H1 (cell line): ENCODE measurements at regions not wholly inside any gene's neighbourhood (a gene's known extent, or its start where the extent isn't known, plus 50 kb on each side); places are given as distances from the start of the nearest gene placed in this dataset.

Experiments
- CTCF ChIA-PET: fragments of 300-600 bp; sonication (Branson Sonifier 250); formaldehyde crosslinking; loops from one replicate; lab custom pipeline; 2021; ENCODE audit not compliant: partially characterized antibody; lab: Charles Lee
- POLR2A ChIA-PET: fragments of 300-600 bp; sonication (Branson Sonifier 250); formaldehyde crosslinking; loops from one replicate; lab custom pipeline; 2021; ENCODE audit warnings: inconsistent platforms; ENCODE audit not compliant: partially characterized antibody; lab: Charles Lee
- DNase-seq, 2 experiments: peaks; one replicate each; pipeline versions ENCODE4 v3.0.0 to v3.0.0-alpha.2; 2010 to 2022; ENCODE audit warnings: low spot score in 2 of 2, low read depth in 1 of 2, mixed read lengths in 1 of 2
- FAIRE-seq: peaks from 2 replicates; lab custom pipeline; 2011; peaks lifted over from hg19 to GRCh38; lab: Jason Lieb, UNC
- H2AFZ ChIP-seq: 2 replicates; pipeline ENCODE4 v1.8.1; 2012; ENCODE audit warnings: low read length, inconsistent platforms
- H2AK5ac ChIP-seq: 2 replicates; pipeline ENCODE4 v1.6.1; 2013; ENCODE audit warnings: low read depth, low read length
- H2BK120ac ChIP-seq: replicated peaks from 2 replicates; pipeline ENCODE3; 2013; ENCODE audit warnings: low read depth, low read length, inconsistent platforms
- H2BK12ac ChIP-seq: 2 replicates; pipeline ENCODE4 v1.6.1; 2013; ENCODE audit warnings: low read depth, low read length
- H2BK15ac ChIP-seq: 2 replicates; pipeline ENCODE4 v1.6.1; 2013; ENCODE audit warnings: low read length
- H2BK20ac ChIP-seq: 2 replicates; pipeline ENCODE4 v1.6.1; 2013; ENCODE audit warnings: low read length
- H2BK5ac ChIP-seq: 2 replicates; pipeline ENCODE4 v1.6.1; 2013; ENCODE audit warnings: low read depth, low read length
- H3K14ac ChIP-seq: 2 replicates; pipeline ENCODE4 v1.6.1; 2013; ENCODE audit warnings: inconsistent platforms; ENCODE audit not compliant: insufficient read length
- H3K18ac ChIP-seq: 2 replicates; pipeline ENCODE4 v1.6.1; 2013; ENCODE audit warnings: low read length; ENCODE audit errors: extremely low read depth
- H3K23ac ChIP-seq: 2 replicates; pipeline ENCODE4 v1.6.1; 2013; ENCODE audit warnings: inconsistent platforms; ENCODE audit not compliant: insufficient read length
- H3K23me2 ChIP-seq: 2 replicates; pipeline ENCODE4 v1.6.1; 2013; ENCODE audit warnings: low read depth, low read length
- H3K27ac ChIP-seq: 2 replicates; pipeline ENCODE4 v1.6.1; 2011; ENCODE audit warnings: low read depth, low read length, inconsistent platforms
- H3K27me3 ChIP-seq, 4 experiments: replicated peaks in 1 of 4; 1 replicate in 1 of 4; 2 replicates in 3 of 4; pipeline versions ENCODE4 v1.6.1 to v1.8.1; 2011 to 2013; ENCODE audit warnings: low read length in 3 of 4, mild to moderate bottlenecking in 3 of 4, inconsistent platforms in 2 of 4, mixed read lengths in 2 of 4, moderate library complexity in 1 of 4; ENCODE audit not compliant: control insufficient read depth in 3 of 4, insufficient read depth in 3 of 4; ENCODE audit errors: extremely low read depth in 1 of 4
- H3K36me3 ChIP-seq, 4 experiments: 2 replicates each; pipeline versions ENCODE4 v1.6.1 to v1.8.1; 2011 to 2013; ENCODE audit warnings: mild to moderate bottlenecking in 4 of 4, low read length in 3 of 4, moderate library complexity in 2 of 4, control low read depth in 1 of 4, inconsistent platforms in 1 of 4; ENCODE audit not compliant: insufficient read depth in 4 of 4, control insufficient read depth in 2 of 4
- H3K4ac ChIP-seq: replicated peaks from 2 replicates; pipeline ENCODE3; 2013; ENCODE audit warnings: low read length, low read depth, mixed read lengths, inconsistent platforms; ENCODE audit not compliant: insufficient read length
- H3K4me1 ChIP-seq, 4 experiments: replicated peaks in 1 of 4; 1 replicate in 1 of 4; 2 replicates in 3 of 4; pipeline versions ENCODE4 v1.6.1 to v1.8.1; 2011 to 2013; ENCODE audit warnings: low read length in 3 of 4, inconsistent platforms in 2 of 4, mixed read lengths in 1 of 4; ENCODE audit not compliant: insufficient read depth in 4 of 4, control insufficient read depth in 3 of 4
- H3K4me2 ChIP-seq, 2 experiments: 2 replicates each; pipeline versions ENCODE4 v1.6.1 to v1.8.1; 2011 to 2013; ENCODE audit warnings: low read depth in 2 of 2, low read length in 2 of 2, control low read depth in 1 of 2, inconsistent platforms in 1 of 2, mild to moderate bottlenecking in 1 of 2; ENCODE audit not compliant: insufficient read depth in 1 of 2
- H3K4me3 ChIP-seq, 4 experiments: fragments of 200-600, 300-600 bp in 1 of 4; sonication (generic), shearing (Covaris generic), sonication (Bioruptor Twin) in 1 of 4; 2 replicates each; pipeline versions ENCODE4 v1.5.1 to v1.8.1; 2011 to 2016; ENCODE audit warnings: low read length in 4 of 4, low read depth in 3 of 4, control low read depth in 2 of 4, inconsistent platforms in 2 of 4, mild to moderate bottlenecking in 2 of 4, mixed read lengths in 1 of 4, moderate library complexity in 1 of 4; ENCODE audit not compliant: insufficient read depth in 2 of 4; ENCODE audit errors: extremely low read depth in 1 of 4
- H3K56ac ChIP-seq: replicated peaks from 2 replicates; pipeline ENCODE3; 2013; ENCODE audit warnings: low read depth, mild to moderate bottlenecking, mixed read lengths, low read length, inconsistent platforms; ENCODE audit not compliant: insufficient read length
- H3K79me1 ChIP-seq: 2 replicates; pipeline ENCODE4 v1.6.1; 2013; ENCODE audit warnings: low read depth, low read length, control low read depth
- H3K79me2 ChIP-seq, 2 experiments: 2 replicates each; pipeline versions ENCODE4 v1.6.1 to v1.8.1; 2012 to 2013; ENCODE audit warnings: low read length in 2 of 2, mild to moderate bottlenecking in 2 of 2, inconsistent platforms in 1 of 2; ENCODE audit not compliant: insufficient read depth in 2 of 2, control insufficient read depth in 1 of 2
- H3K9ac ChIP-seq, 4 experiments: replicated peaks in 1 of 4; 1 replicate in 1 of 4; 2 replicates in 3 of 4; pipeline versions ENCODE4 v1.6.1 to v1.8.1; 2011 to 2013; ENCODE audit warnings: low read depth in 3 of 4, low read length in 3 of 4, control low read depth in 2 of 4, mild to moderate bottlenecking in 2 of 4, moderate library complexity in 2 of 4, inconsistent platforms in 1 of 4; ENCODE audit errors: extremely low read depth in 1 of 4
- H3K9me3 ChIP-seq, 2 experiments: 2 replicates each; pipeline versions ENCODE4 v1.6.1 to v1.8.1; 2012 to 2013; ENCODE audit warnings: mild to moderate bottlenecking in 2 of 2, moderate library complexity in 2 of 2, control low read depth in 1 of 2, inconsistent platforms in 1 of 2, low read depth in 1 of 2, low read length in 1 of 2, mixed read lengths in 1 of 2; ENCODE audit not compliant: insufficient read depth in 2 of 2
- H4K20me1 ChIP-seq, 2 experiments: replicated peaks in 1 of 2; 2 replicates each; pipeline versions ENCODE3 to v1.8.1; 2011 to 2013; ENCODE audit warnings: inconsistent platforms in 2 of 2, low read length in 2 of 2, mild to moderate bottlenecking in 1 of 2; ENCODE audit not compliant: insufficient read depth in 2 of 2, control insufficient read depth in 1 of 2
- H4K5ac ChIP-seq: 2 replicates; pipeline ENCODE4 v1.6.1; 2013; ENCODE audit warnings: low read length, low read depth, mixed read lengths, inconsistent platforms; ENCODE audit not compliant: insufficient read length
- H4K8ac ChIP-seq: 2 replicates; pipeline ENCODE4 v1.8.0; 2013; ENCODE audit warnings: mild to moderate bottlenecking, moderate library complexity, low read length, inconsistent platforms; ENCODE audit not compliant: insufficient read depth; ENCODE audit errors: extremely low read depth
- H4K91ac ChIP-seq: replicated peaks from 2 replicates; pipeline ENCODE3; 2013; ENCODE audit warnings: low read length, mixed read lengths, inconsistent platforms; ENCODE audit not compliant: insufficient read length
- BACH1 ChIP-seq: IDR thresholded peaks from 2 replicates; pipeline ENCODE4 v1.6.1; 2012; ENCODE audit warnings: low read length, improper control_type of control experiment
- KDM5A ChIP-seq: fragments of 200-600 bp; IDR thresholded peaks from 2 replicates; pipeline ENCODE4 v1.7.1; 2012; ENCODE audit warnings: mild to moderate bottlenecking, low read length, inconsistent platforms, mixed read lengths
- NANOG ChIP-seq: IDR thresholded peaks from 2 replicates; pipeline ENCODE4 v1.6.1; 2011; ENCODE audit warnings: low read length, low read depth, mild to moderate bottlenecking, inconsistent platforms; ENCODE audit not compliant: insufficient read depth, poor library complexity, severe bottlenecking
- RAD21 ChIP-seq, 2 experiments: IDR thresholded peaks in 1 of 2; conservative IDR thresholded peaks in 1 of 2; 2 replicates each; pipeline ENCODE4 v1.6.1; 2011; ENCODE audit warnings: low read depth in 2 of 2, low read length in 2 of 2, improper control_type of control experiment in 1 of 2, inconsistent platforms in 1 of 2, mild to moderate bottlenecking in 1 of 2, moderate library complexity in 1 of 2
- WGBS, 2 experiments: shearing (Covaris generic) in 1 of 2; methylation state at CpG; one replicate each; pipeline versions ENCODE4 v1.1.6 to v1.1.7; 2013 to 2015; ENCODE audit warnings: low lambda C conversion rate in 2 of 2, mixed read lengths in 2 of 2, inconsistent platforms in 1 of 2, low coverage in 1 of 2, missing lambda C conversion rate in 1 of 2; ENCODE audit not compliant: insufficient replicate concordance in 2 of 2, insufficient coverage in 1 of 2, insufficient read length in 1 of 2; ENCODE audit errors: extremely low coverage in 1 of 2, missing lambda C conversion rate in 1 of 2; 5-methylcytosine and 5-hydroxymethylcytosine counted together
- TF ChIP-seq, protein P1 (sequence below), 3 experiments: IDR thresholded peaks; 1 replicate in 2 of 3; 2 replicates in 1 of 3; pipeline versions ENCODE4 v1.5.1 to v1.6.1; 2011; ENCODE audit warnings: low read length in 3 of 3, mild to moderate bottlenecking in 3 of 3, inconsistent platforms in 2 of 3, low read depth in 1 of 3, moderate library complexity in 1 of 3; ENCODE audit not compliant: insufficient read depth in 1 of 3; ENCODE audit errors: control extremely low read depth in 1 of 3

- no peak for DNase-seq
- H3K4me3 ChIP-seq, result peak overlapping the region; percentile 11 to 50 (median 22); a peak in 5 of 8 replicates
- POLR2A ChIA-PET, result no interaction called here
Measured at GRCh38 chr12:65594409-65594808, 229.9 kb upstream of the HMGA2 start.

More at GRCh38 chr12:65594409-65594808, 229.9 kb upstream of the HMGA2 start:
- Histone ChIP-seq H3K14ac (no peak overlapping the region), H3K56ac (no peak overlapping the region), H2BK120ac (no peak overlapping the region), H2BK15ac (no peak overlapping the region), H3K36me3 (no peaks in the 10 kb centered on the region), H2AFZ (peak overlapping the region; percentile 88; the same call in 1 of the 2 replicates), H3K27me3 (no peaks in the 10 kb centered on the region), H4K8ac (no peak overlapping the region), H3K18ac (no peak overlapping the region; the same call in 1 of the 2 replicates), H2BK12ac (no peak overlapping the region), H4K5ac (no peak overlapping the region), H3K23me2 (no peaks in the 10 kb centered on the region; the same call in 1 of the 2 replicates), H3K79me1 (no peaks in the 10 kb centered on the region), H4K91ac (no peak overlapping the region), H2BK5ac (no peak overlapping the region), H3K79me2 (no peaks in the 10 kb centered on the region), H2BK20ac (0 out of 2 replicates have a peak overlapping the region, but pooled peaks have one; percentile 26), H3K4me1 (peaks cover 2 to 10% (median 5%) of the 10 kb centered on the region in 4 experiments; a peak in 4 of 7 replicates), H3K27ac (no peak overlapping the region), H4K20me1 (no peaks in the 10 kb centered on the region), H2AK5ac (no peak overlapping the region), H3K9me3 (no peaks in the 10 kb centered on the region), H3K4ac (no peak overlapping the region), H3K9ac (no peak overlapping the region), H3K23ac (no peak overlapping the region), H3K4me2 (peak overlapping the region; percentile 67 to 91)
- TF ChIP-seq NANOG (no peak), KDM5A (no peak), RAD21 (IDR thresholded peaks at IDR 0.05 in 1 of 2, conservative IDR thresholded peaks at IDR 0.05 in 1 of 2; ENCODE audit: low read depth in 2 of 2, low read length in 2 of 2) (no peak), BACH1 (no peak)
- TF ChIP-seq, protein P1, sequence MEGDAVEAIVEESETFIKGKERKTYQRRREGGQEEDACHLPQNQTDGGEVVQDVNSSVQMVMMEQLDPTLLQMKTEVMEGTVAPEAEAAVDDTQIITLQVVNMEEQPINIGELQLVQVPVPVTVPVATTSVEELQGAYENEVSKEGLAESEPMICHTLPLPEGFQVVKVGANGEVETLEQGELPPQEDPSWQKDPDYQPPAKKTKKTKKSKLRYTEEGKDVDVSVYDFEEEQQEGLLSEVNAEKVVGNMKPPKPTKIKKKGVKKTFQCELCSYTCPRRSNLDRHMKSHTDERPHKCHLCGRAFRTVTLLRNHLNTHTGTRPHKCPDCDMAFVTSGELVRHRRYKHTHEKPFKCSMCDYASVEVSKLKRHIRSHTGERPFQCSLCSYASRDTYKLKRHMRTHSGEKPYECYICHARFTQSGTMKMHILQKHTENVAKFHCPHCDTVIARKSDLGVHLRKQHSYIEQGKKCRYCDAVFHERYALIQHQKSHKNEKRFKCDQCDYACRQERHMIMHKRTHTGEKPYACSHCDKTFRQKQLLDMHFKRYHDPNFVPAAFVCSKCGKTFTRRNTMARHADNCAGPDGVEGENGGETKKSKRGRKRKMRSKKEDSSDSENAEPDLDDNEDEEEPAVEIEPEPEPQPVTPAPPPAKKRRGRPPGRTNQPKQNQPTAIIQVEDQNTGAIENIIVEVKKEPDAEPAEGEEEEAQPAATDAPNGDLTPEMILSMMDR (IDR thresholded peaks at IDR 0.05; ENCODE audit: control extremely low read depth in 1 of 3, insufficient read depth in 1 of 3, low read depth in 1 of 3, low read length in 3 of 3), result no peak
- 38% methylated on average over 5 of the region's 5 CpGs; no CpG with 5 or more reads in 1 of the 2 experiments for WGBS, 2 experiments
- CTCF ChIA-PET, result interaction anchor here (0.9 to 1.4 kb wide), 5 partner anchors 8 to 402 kb away, joined by 3 to 7 read pairs (median 4); no protein-coding TSS in a partner anchor
- no peak for FAIRE-seq
